ENCODE measurements at regions not wholly inside any gene's neighbourhood (a gene's known extent, or its start where the extent isn't known, plus 50 kb on each side); places are given as distances from the start of the nearest gene placed in this dataset.
"Not testable (repeated sequence)": the region's sequence is repeated elsewhere in the genome, so short reads cannot be mapped to it uniquely, and the experiment has no call there.

GRCh38 chr3:194879126-194879877 lies 193.6 kb downstream of the FAM43A start:
- DNase-seq (ENCODE audit: extremely low read depth in 1 of 2, low read depth in 1 of 2), result no peak

DNA sequence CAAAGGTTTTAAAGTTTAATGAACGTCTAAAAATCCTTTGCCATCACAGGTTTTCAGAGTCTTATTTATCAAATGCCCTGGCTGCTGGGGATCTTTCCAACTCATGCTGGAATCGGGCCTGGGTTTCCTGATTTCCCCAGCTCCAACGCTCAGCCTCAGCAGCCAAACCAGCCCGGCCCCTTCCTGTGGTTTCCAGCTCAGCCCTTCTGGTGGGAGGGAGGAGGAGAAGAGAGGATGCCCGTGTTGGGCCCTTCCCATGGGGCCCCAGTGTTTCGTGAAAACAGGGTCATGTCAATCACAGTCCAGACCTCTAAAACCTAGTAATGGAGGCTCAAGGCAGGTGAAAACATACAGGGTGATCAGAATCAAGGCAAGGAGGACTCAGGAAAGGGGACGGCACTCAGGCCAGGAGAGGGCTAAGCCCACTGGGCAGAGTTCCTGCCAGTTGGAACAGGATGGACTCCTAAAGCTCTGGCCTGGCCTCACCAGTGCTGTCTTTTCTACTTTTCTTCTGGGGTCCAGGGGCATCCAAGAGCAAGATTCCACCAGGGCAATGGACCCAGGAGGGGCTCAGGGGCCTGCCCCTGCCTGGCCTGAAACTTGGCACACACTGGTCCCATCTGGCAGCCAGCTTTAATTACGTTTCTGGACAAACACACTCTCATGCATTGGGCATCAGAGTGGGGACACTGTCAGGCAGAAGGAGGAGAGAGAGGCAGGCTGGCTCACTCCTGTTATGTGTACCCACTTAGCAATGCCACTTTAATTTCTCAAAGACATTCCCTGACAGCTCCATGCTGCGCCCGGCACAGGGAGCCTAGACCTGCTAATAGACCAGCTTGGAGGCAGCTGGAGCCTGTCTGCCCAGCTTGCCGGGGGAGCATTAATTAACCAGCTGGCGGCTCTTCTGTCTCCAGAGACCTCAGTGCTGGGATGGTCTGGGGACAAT lies 194.6 kb downstream of the FAM43A start:
- no peak for DNase-seq (ENCODE audit: extremely low read depth in 1 of 2, low read depth in 1 of 2)

- DNase-seq (ENCODE audit: extremely low read depth in 1 of 2, low read depth in 1 of 2), result no peak
Measured at GRCh38 chr3:194880940-194881925, 195.6 kb downstream of the FAM43A start.

GRCh38 chr3:194884649-194885315 lies 199.1 kb downstream of the FAM43A start:
- no peak for DNase-seq (ENCODE audit: extremely low read depth in 1 of 2, low read depth in 1 of 2)

- no peak for DNase-seq (ENCODE audit: extremely low read depth in 1 of 2, low read depth in 1 of 2)
Measured at GRCh38 chr3:194885766-194886165, 200.1 kb downstream of the FAM43A start.

GRCh38 chr3:194886836-194887235 lies 201.2 kb downstream of the FAM43A start:
- DNase-seq (ENCODE audit: extremely low read depth in 1 of 2, low read depth in 1 of 2), result no peak

DNA sequence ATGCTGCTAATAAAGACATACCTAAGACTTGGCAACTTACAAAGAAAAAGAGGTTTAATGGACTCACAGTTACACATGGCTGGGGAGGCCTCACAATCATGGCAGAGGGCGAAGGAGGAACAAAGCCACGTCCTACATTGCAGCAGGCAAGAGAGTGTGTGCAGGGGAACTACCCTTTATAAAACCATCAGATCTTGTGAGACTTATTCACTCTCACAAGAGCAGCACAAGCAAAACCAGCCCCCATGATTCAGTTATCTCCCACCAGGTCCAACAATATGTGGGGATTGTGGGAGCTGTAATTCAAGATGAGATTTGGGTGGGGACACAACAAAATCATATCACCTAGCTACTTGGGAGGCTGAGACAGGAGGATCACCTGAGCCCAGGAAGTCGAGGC lies 202.4 kb downstream of the FAM43A start:
- DNase-seq (ENCODE audit: extremely low read depth in 1 of 2, low read depth in 1 of 2), result not testable (repeated sequence)

DNA sequence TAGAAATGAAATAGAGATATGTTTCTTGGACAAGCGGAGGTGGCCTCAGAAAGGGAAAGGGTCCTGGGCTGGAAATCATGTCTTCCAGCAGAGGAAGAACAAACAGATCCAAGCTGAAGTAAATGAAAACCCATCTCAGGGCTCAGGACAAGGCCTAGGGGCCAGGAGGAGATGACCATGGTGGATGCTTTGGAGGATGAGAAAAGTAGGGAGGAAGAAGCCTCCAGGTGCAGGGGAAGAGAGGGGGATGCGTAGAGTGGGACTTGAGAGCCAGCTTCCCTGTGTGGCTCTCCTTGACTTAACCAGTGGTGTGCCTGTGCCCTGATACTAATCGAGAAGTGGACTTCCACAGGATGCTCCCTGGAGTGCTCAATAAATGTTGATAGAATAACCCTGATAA lies 203.2 kb downstream of the FAM43A start:
- no peak for DNase-seq (ENCODE audit: extremely low read depth in 1 of 2, low read depth in 1 of 2)

DNA sequence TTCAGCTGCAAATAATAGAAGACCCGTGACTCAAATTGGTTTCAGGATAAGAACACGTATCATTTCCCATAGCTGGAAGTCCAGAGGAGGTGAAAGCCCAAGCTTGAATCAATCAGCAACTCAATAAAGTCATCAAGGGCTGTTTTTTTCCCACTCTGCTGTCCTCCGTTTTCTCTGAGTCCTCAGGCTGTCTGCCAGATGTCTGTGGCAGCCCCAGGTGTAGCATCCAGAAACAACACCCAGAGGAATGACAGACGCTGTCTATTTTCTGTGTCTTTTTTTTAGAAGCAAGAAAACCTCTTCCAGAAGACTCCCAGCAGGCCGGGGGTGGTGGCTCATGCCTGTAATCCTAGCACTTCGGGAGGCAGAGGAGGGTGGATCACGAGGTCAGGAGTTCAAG lies 204.4 kb downstream of the FAM43A start:
- DNase-seq (ENCODE audit: extremely low read depth in 1 of 2, low read depth in 1 of 2), result no peak

DNA sequence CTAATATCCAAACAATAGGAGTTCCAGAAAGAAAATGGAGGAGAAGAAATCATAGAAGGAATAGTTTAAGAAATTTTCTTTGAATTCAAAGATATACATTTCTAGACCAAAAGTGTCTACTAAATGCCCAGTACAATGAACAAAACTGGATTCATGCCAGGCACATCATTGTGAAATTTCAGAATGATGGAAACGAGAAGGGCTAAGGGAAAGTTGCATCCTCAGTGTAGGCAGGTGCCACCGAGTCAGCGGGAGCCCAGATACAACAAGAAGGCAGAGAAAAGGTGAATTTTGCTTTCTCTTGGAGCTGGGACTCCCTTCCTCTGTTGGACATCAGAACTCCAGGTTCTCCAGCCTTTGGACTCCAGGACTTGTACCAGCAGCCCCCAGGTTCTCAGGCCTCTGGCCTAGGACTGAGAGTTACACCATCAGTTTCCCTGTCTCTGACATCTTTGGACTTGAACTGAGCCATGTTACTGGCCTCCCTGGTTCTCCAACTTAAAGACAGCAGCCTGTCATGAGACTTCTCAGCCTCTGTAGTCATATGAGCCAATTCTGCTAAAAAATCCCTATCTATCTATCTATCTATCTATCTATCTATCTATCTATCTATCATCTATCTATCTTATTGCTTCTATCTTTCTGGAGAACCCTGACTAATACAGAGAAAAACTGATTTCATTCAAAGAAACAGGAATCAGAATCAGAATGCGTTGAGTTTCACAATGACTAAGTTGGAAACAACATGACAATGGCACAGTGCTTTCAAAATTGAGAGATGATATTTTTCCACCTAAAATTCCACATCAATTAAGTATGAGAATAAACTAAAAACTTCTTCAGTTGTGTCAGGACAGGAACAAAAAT lies 207.7 kb downstream of the FAM43A start:
- DNase-seq (ENCODE audit: extremely low read depth in 1 of 2, low read depth in 1 of 2), result no peak

DNA sequence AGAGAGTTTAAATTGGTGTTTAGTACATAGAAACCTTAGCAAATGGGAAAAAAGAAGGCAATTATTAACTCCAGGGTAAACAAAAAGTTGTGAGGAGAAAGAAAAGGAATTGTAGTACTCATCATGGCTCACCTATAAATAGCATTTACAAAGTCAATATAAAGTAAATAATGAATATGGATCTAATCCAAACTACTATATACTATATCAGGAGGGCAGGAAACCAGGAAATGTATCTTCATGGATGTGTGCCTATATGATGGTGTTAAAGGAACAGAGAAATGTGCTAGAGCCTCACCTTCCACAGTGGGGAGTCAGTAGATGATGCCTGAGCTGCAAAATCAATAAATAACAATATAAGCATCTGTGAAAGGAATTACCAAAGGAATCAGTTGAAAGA lies 208.9 kb downstream of the FAM43A start:
- no peak for DNase-seq (ENCODE audit: extremely low read depth in 1 of 2, low read depth in 1 of 2)

DNA sequence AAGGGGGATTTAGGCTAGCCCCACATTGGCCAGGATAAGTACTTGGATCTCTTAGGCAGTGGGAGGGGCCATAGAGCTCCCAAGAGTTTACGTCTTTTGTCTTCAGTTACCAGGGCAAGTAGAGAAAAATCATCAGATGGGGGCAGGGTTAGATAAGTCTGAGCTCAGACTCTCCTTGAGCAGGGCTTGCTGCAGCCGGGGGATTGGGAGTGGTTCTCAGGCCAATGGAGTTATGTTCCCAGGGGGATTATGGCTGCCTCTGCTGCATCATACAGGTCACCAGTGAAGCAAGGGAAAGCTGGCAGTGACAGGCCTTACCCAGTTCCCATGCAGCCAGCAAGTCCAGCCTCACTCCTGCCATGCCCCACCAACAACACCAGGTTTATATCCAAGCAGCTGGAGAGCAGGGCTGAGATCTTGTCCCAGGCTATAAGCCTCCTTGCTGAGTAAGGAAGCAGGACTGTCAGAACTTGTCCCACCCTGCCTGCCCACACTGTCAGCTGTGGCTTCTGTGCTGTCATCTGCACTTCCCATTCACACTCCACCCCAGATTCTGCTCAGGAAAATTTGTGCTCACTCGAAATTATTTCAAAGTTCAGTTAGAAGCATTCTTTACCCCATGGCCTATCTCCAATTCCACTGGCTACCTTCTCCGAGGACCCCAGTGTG lies 215.3 kb downstream of the FAM43A start:
- no peak for DNase-seq (ENCODE audit: extremely low read depth in 1 of 2, low read depth in 1 of 2)

- DNase-seq (ENCODE audit: extremely low read depth in 1 of 2, low read depth in 1 of 2), result not testable (repeated sequence)
Measured at GRCh38 chr3:194903447-194903846, 217.8 kb downstream of the FAM43A start.

- not testable (repeated sequence) for DNase-seq (ENCODE audit: extremely low read depth in 1 of 2, low read depth in 1 of 2)
Measured at GRCh38 chr3:194904999-194905398, 219.3 kb downstream of the FAM43A start.

- DNase-seq (ENCODE audit: extremely low read depth in 1 of 2, low read depth in 1 of 2), result no peak
Measured at GRCh38 chr3:194905696-194906095, 220.0 kb downstream of the FAM43A start.

DNA sequence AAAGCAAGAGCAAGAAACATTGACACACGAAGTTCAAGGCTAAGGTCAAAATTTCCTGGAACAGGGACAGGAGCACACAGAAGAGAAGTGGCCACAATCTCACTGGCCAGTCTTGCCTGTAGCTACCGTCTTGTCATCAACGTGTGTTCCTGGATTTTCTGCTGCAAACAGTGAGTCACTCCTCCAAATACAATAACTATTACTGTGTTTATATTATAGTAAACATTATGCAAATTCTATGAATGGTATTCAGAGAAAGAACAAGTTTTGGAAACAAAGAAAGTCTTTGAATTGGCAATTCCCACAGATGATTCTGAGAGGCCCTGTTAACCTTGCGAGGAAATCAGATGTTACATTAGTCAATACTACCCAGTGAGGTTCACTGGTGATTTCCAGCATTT lies 220.5 kb downstream of the FAM43A start:
- DNase-seq (ENCODE audit: extremely low read depth in 1 of 2, low read depth in 1 of 2), result no peak

DNA sequence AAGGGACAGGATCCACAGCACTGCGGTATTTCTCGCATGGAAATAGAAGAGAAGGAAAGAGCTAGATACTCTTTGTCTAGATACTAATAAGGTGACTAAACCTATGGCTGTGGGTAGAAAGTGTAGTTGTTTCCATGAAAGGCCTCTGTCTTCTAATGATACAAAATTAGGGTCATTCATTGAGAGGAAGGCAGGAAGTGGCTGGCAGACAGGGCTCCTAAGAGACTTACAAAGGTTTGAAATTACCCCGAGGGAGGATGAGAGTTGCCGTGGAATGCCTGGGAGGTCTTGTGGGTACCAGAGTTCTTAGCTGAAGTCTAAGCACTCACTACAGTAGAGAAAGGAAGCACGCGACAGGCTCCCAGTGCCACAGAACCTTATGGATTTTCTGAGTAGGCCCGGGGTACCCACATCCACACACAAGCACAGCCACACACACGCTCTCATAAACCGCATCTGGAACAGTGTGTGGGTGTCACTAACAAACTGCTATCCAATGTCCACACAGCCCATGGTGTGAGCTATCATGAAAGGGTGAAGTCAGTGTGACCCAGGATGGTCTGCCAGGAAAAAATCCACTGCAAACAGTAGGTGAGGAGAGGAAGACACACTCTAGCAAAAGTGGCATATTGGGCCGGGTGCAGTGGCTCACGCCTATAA lies 221.4 kb downstream of the FAM43A start:
- no peak for DNase-seq (ENCODE audit: extremely low read depth in 1 of 2, low read depth in 1 of 2)

DNA sequence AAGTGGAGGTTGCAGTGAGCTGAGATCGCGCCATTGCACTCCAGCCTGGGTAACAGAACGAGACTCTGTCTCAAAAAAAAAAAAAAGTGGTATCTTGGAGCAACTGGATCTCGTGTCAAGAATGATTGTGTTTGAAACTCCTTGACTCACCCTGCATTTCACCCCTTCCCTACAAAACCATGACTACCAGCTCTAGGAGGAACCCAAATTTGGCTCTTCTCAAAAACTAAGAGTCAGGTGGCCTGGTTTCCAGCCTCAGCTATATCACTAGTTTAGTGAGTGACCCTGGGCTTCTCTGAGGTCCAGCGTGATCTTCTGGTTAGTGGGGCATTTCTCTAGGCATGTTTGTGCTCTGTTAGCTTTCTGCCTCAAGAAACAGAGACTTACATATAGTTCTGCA lies 222.1 kb downstream of the FAM43A start:
- no peak for DNase-seq (ENCODE audit: extremely low read depth in 1 of 2, low read depth in 1 of 2)
